Liver (tissue), 8 donors: ENCODE measurements at regions not wholly inside any gene's neighbourhood (a gene's known extent, or its start where the extent isn't known, plus 50 kb on each side); places are given as distances from the start of the nearest gene placed in this dataset.

ENCODE experiments used
- DNase-seq: peaks from one replicate; pipeline ENCODE4 v3.0.0-alpha.2; 2017; ENCODE audit warnings: low spot score
- H3K27ac ChIP-seq, 2 donors: one replicate each; pipeline ENCODE4 v1.7.0; 2013; ENCODE audit warnings: inconsistent platforms in 2 of 2, low read length in 2 of 2, control low read depth in 1 of 2, low read depth in 1 of 2, mild to moderate bottlenecking in 1 of 2
- H3K27me3 ChIP-seq, 4 donors: one replicate each; pipeline versions ENCODE4 v1.6.1 to v1.7.0; 2013; ENCODE audit warnings: low read length in 3 of 4, inconsistent platforms in 1 of 4, mild to moderate bottlenecking in 1 of 4, moderate library complexity in 1 of 4; ENCODE audit not compliant: control insufficient read depth in 4 of 4, insufficient read depth in 4 of 4
- H3K36me3 ChIP-seq, 4 donors: one replicate each; pipeline versions ENCODE4 v1.6.1 to v1.7.0; 2013; ENCODE audit warnings: low read length in 3 of 4, mild to moderate bottlenecking in 3 of 4, low read depth in 1 of 4, moderate library complexity in 1 of 4; ENCODE audit not compliant: control insufficient read depth in 4 of 4, insufficient read depth in 3 of 4
- H3K4me1 ChIP-seq, 4 donors: one replicate each; pipeline versions ENCODE4 v1.6.1 to v1.7.0; 2013; ENCODE audit warnings: low read length in 3 of 4, mild to moderate bottlenecking in 3 of 4, moderate library complexity in 1 of 4; ENCODE audit not compliant: control insufficient read depth in 4 of 4, insufficient read depth in 4 of 4
- H3K4me3 ChIP-seq, 3 donors: one replicate each; pipeline versions ENCODE4 v1.6.1 to v1.7.0; 2013; ENCODE audit warnings: low read length in 3 of 3, control low read depth in 1 of 3, low read depth in 1 of 3, mild to moderate bottlenecking in 1 of 3
- H3K9ac ChIP-seq, 2 donors: one replicate each; pipeline ENCODE4 v1.7.0; 2013; ENCODE audit warnings: low read length in 2 of 2, mild to moderate bottlenecking in 2 of 2, moderate library complexity in 2 of 2, control low read depth in 1 of 2, low read depth in 1 of 2
- H3K9me3 ChIP-seq, 4 donors: one replicate each; pipeline versions ENCODE4 v1.6.1 to v1.7.0; 2013; ENCODE audit warnings: low read length in 3 of 4; ENCODE audit not compliant: control insufficient read depth in 4 of 4
- ATF3 ChIP-seq: IDR thresholded peaks from 2 replicates; pipeline ENCODE4 v1.6.1; 2016; ENCODE audit warnings: antibody characterized with exemption
- CTCF ChIP-seq: fragments of 150-350 bp; IDR thresholded peaks from 2 replicates; pipeline ENCODE4 v1.5.1; 2017; ENCODE audit warnings: improper control_type of control experiment, low read depth, low read length; ENCODE audit not compliant: missing input control
- EGR1 ChIP-seq, 2 donors: IDR thresholded peaks; 2 replicates each; pipeline ENCODE4 v1.6.1; 2016 to 2018; ENCODE audit warnings: antibody characterized with exemption in 2 of 2, low read depth in 2 of 2
- FOXA1 ChIP-seq: IDR thresholded peaks from 2 replicates; pipeline ENCODE4 v1.6.1; 2016; ENCODE audit warnings: antibody characterized with exemption
- FOXA2 ChIP-seq: IDR thresholded peaks from 2 replicates; pipeline ENCODE4 v1.6.1; 2016; ENCODE audit warnings: antibody characterized with exemption
- GABPA ChIP-seq, 2 donors: IDR thresholded peaks in 1 of 2; conservative IDR thresholded peaks in 1 of 2; 2 replicates each; pipeline ENCODE4 v1.6.1; 2016; ENCODE audit warnings: antibody characterized with exemption in 2 of 2, mild to moderate bottlenecking in 1 of 2, moderate library complexity in 1 of 2
- HNF4A ChIP-seq, 2 donors: conservative IDR thresholded peaks; 2 replicates each; pipeline ENCODE4 v1.6.1; 2016; ENCODE audit warnings: antibody characterized with exemption in 2 of 2, mild to moderate bottlenecking in 2 of 2
- HNF4G ChIP-seq: IDR thresholded peaks from 2 replicates; pipeline ENCODE4 v1.6.1; 2016; ENCODE audit warnings: antibody characterized with exemption
- JUND ChIP-seq, 2 donors: IDR thresholded peaks; 2 replicates each; pipeline ENCODE4 v1.6.1; 2016; ENCODE audit warnings: antibody characterized with exemption in 2 of 2
- MAX ChIP-seq: IDR thresholded peaks from 2 replicates; pipeline ENCODE4 v1.6.1; 2016; ENCODE audit warnings: antibody characterized with exemption
- NR2F2 ChIP-seq: IDR thresholded peaks from 2 replicates; pipeline ENCODE4 v1.6.1; 2016; ENCODE audit warnings: antibody characterized with exemption
- RAD21 ChIP-seq, 2 donors: IDR thresholded peaks; 2 replicates each; pipeline ENCODE4 v1.6.1; 2016; ENCODE audit warnings: antibody characterized with exemption in 2 of 2, mild to moderate bottlenecking in 2 of 2
- REST ChIP-seq: IDR thresholded peaks from 2 replicates; pipeline ENCODE4 v1.6.1; 2016; ENCODE audit warnings: antibody characterized with exemption, mild to moderate bottlenecking
- RXRA ChIP-seq, 2 donors: IDR thresholded peaks; 2 replicates each; pipeline ENCODE4 v1.6.1; 2017 to 2018; ENCODE audit warnings: antibody characterized with exemption in 2 of 2, mild to moderate bottlenecking in 1 of 2
- SP1 ChIP-seq: IDR thresholded peaks from 2 replicates; pipeline ENCODE4 v1.6.1; 2018; ENCODE audit warnings: antibody characterized with exemption, mild to moderate bottlenecking
- TAF1 ChIP-seq: conservative IDR thresholded peaks from 2 replicates; pipeline ENCODE4 v1.6.1; 2016; ENCODE audit warnings: antibody characterized with exemption, mild to moderate bottlenecking
- YY1 ChIP-seq: IDR thresholded peaks from 2 replicates; pipeline ENCODE4 v1.6.1; 2016; ENCODE audit warnings: antibody characterized with exemption, mild to moderate bottlenecking
- ZBTB33 ChIP-seq: IDR thresholded peaks from 2 replicates; pipeline ENCODE4 v1.6.1; 2016; ENCODE audit warnings: antibody characterized with exemption
- WGBS: extraction: QIAGEN DNeasy Blood & Tissue Kit; methylation state at CpG from one replicate; pipeline ENCODE4 v1.1.7; 2013; 5-methylcytosine and 5-hydroxymethylcytosine counted together
- donor health status: healthy.
- donor health status: healthy.
- donor health status: healthy.
- donor health status: healthy.
- donor health status: healthy.

- no peaks in the 10 kb centered on the region for H3K4me1 ChIP-seq
- no peaks in the 10 kb centered on the region for H3K9me3 ChIP-seq
- TF ChIP-seq GABPA (IDR thresholded peaks at IDR 0.05 in 1 of 2, conservative IDR thresholded peaks at IDR 0.05 in 1 of 2) (no peak), RAD21 (IDR thresholded peaks at IDR 0.05) (peak; percentile 82 to 89), TAF1 (no peak), CTCF (peak; percentile 84), YY1 (no peak), MAX (no peak), NR2F2 (peak; percentile 41), ATF3 (no peak), SP1 (no peak), ZBTB33 (no peak), HNF4A (conservative IDR thresholded peaks at IDR 0.05) (no peak), FOXA2 (no peak), FOXA1 (no peak), HNF4G (no peak), RXRA (IDR thresholded peaks at IDR 0.05) (no peak)
- no peak overlapping the region for H3K4me3 ChIP-seq
- WGBS: under 1% methylated on average over 7 of the region's 7 CpGs
- H3K27ac ChIP-seq: no peak overlapping the region
- H3K9ac ChIP-seq: no peak overlapping the region
- no peaks in the 10 kb centered on the region for H3K36me3 ChIP-seq
- no peaks in the 10 kb centered on the region for H3K27me3 ChIP-seq
- peak; percentile 77 for DNase-seq
Observed at GRCh38 chr10:25875556-25876165, 58.4 kb upstream of the MYO3A start.

GRCh38 chr10:25877296-25877695 lies 56.7 kb upstream of the MYO3A start:
- no peak for DNase-seq
- no peak overlapping the region for H3K4me3 ChIP-seq
- H3K27ac ChIP-seq: no peak overlapping the region
- H3K27me3 ChIP-seq: no peaks in the 10 kb centered on the region
- H3K9me3 ChIP-seq: no peaks in the 10 kb centered on the region
- TF ChIP-seq FOXA1 (no peak), REST (no peak), RXRA (IDR thresholded peaks at IDR 0.05) (no peak), ZBTB33 (no peak), FOXA2 (no peak), HNF4G (no peak), EGR1 (IDR thresholded peaks at IDR 0.05; ENCODE audit: low read depth in 2 of 2) (no peak), TAF1 (no peak), JUND (IDR thresholded peaks at IDR 0.05) (no peak), GABPA (IDR thresholded peaks at IDR 0.05 in 1 of 2, conservative IDR thresholded peaks at IDR 0.05 in 1 of 2) (no peak), SP1 (no peak), RAD21 (IDR thresholded peaks at IDR 0.05) (no peak), CTCF (no peak), MAX (no peak)
- no peaks in the 10 kb centered on the region for H3K4me1 ChIP-seq
- H3K9ac ChIP-seq: no peak overlapping the region
- no peaks in the 10 kb centered on the region for H3K36me3 ChIP-seq
